PC-3 (cell line): ENCODE measurements at regions not wholly inside any gene's neighbourhood (a gene's known extent, or its start where the extent isn't known, plus 50 kb on each side); places are given as distances from the start of the nearest gene placed in this dataset.

ENCODE experiments used
- ATAC-seq: fragments of 200-7000 bp; cut with Tn5 transposase; 2 replicates; pipeline ENCODE4 v1.9.1; 2020; ENCODE audit warnings: mild to moderate bottlenecking, moderate library complexity
- BruUV-seq: library from RNA; stranded (reverse); fragments of 400-500 nt; replicated peaks from 2 replicates; lab custom pipeline; 2021; lab: Mats Ljungman, UMichigan
- CTCF ChIA-PET: fragments of 300-600 bp; sonication (Branson Sonifier 250); formaldehyde crosslinking; loops from one replicate; lab custom pipeline; 2022; ENCODE audit warnings: antibody characterized with exemption; lab: Charles Lee
- POLR2A ChIA-PET: fragments of 300-600 bp; sonication (Branson Sonifier 250); formaldehyde crosslinking; loops from one replicate; lab custom pipeline; 2022; ENCODE audit warnings: antibody characterized with exemption; ENCODE audit not compliant: unreplicated experiment; lab: Charles Lee
- DNase-seq: peaks from one replicate; pipeline ENCODE4 v3.0.0-alpha.2; 2015
- H2AFZ ChIP-seq: fragments of 300-600 bp; sonication (generic); 2 replicates; pipeline ENCODE4 v1.6.0; 2016; ENCODE audit warnings: antibody characterized with exemption, low read length
- H3F3A ChIP-seq: fragments of 300-600 bp; sonication (generic); one replicate; pipeline ENCODE4 v1.6.0; 2017; ENCODE audit warnings: antibody characterized with exemption, low read length, control low read depth, mild to moderate bottlenecking; ENCODE audit not compliant: unreplicated experiment
- H3K27ac ChIP-seq: fragments of 300-600 bp; sonication (generic); 2 replicates; pipeline ENCODE4 v1.5.1; 2016; ENCODE audit warnings: mild to moderate bottlenecking, low read length
- H3K27me3 ChIP-seq: fragments of 300-600 bp; sonication (generic); 2 replicates; pipeline ENCODE4 v1.6.1; 2016; ENCODE audit warnings: low read length, mixed read lengths
- H3K36me3 ChIP-seq: fragments of 300-600 bp; sonication (generic); 2 replicates; pipeline ENCODE4 v1.6.1; 2016; ENCODE audit warnings: low read depth, mixed run types, low read length, mixed read lengths
- H3K4me1 ChIP-seq: fragments of 300-600 bp; sonication (generic); 2 replicates; pipeline ENCODE4 v1.5.1; 2016; ENCODE audit warnings: low read length; ENCODE audit not compliant: insufficient read depth
- H3K4me2 ChIP-seq: fragments of 300-600 bp; sonication (generic); 2 replicates; pipeline ENCODE4 v1.6.0; 2016; ENCODE audit warnings: low read length
- H3K4me3 ChIP-seq: fragments of 300-600 bp; sonication (generic); 2 replicates; pipeline ENCODE4 v1.5.1; 2016; ENCODE audit warnings: mild to moderate bottlenecking, low read length, mixed read lengths
- H3K79me2 ChIP-seq: fragments of 300-600 bp; sonication (generic); 2 replicates; pipeline ENCODE4 v1.6.1; 2017; ENCODE audit warnings: low read length, mixed read lengths
- H3K9ac ChIP-seq: fragments of 300-600 bp; sonication (generic); 2 replicates; pipeline ENCODE4 v1.6.0; 2016; ENCODE audit warnings: mild to moderate bottlenecking, low read length
- H3K9me2 ChIP-seq: fragments of 300-600 bp; sonication (generic); replicated peaks from 2 replicates; pipeline ENCODE4 v1.6.1; 2016; ENCODE audit warnings: mixed run types, low read length, mixed read lengths
- H3K9me3 ChIP-seq: fragments of 300-600 bp; sonication (generic); 2 replicates; pipeline ENCODE4 v1.6.1; 2016; ENCODE audit warnings: low read length, mixed read lengths
- H4K20me1 ChIP-seq: fragments of 300-600 bp; sonication (generic); 2 replicates; pipeline ENCODE4 v1.6.1; 2016; ENCODE audit warnings: low read length, mixed read lengths
- EZH2 ChIP-seq: fragments of 300-600 bp; sonication (generic); IDR thresholded peaks from one replicate; pipeline ENCODE4 v1.6.1; 2017; ENCODE audit warnings: antibody characterized with exemption, mild to moderate bottlenecking, low read length; ENCODE audit not compliant: unreplicated experiment
- EZH2phosphoT487 ChIP-seq: fragments of 300-600 bp; sonication (generic); IDR thresholded peaks from 2 replicates; pipeline ENCODE4 v1.6.1; 2018; ENCODE audit warnings: mild to moderate bottlenecking, antibody characterized with exemption, low read length, borderline replicate concordance
- intact Hi-C: fragments of 100-400 bp; cut with micrococcal nuclease; formaldehyde crosslinking; loops from 2 replicates; pipeline ENCODE4 v1.9.0; 2023
- TF ChIP-seq, protein P1 (sequence below): fragments of 300-600 bp; sonication (generic); conservative IDR thresholded peaks from 2 replicates; pipeline ENCODE4 v1.5.1; 2017; ENCODE audit warnings: antibody characterized with exemption, low read depth, mild to moderate bottlenecking, low read length

DNA sequence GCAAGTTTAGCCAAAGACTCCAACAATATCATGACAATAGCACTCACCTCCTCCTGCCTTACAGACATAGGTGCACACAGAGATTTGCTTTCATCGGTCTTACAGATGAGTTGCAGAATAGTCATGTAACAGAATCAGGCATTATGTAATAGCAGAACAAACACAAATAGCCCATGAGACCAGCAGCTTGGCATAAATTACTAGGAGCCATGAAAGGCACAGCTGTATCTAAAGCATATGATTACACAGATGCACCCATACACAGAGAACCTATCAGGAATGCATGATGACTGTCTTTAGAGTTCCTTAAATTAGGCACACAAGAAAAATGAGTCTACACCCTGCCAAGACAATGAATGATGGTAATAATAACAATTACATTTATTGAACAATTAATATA lies 342.0 kb upstream of the XYLT1 start:
- POLR2A ChIA-PET, result no interaction called here
- no peaks in the 10 kb centered on the region for H3F3A ChIP-seq
- no peaks in the 10 kb centered on the region for H4K20me1 ChIP-seq
- no peaks in the 10 kb centered on the region for H3K9me3 ChIP-seq
- no peaks in the 10 kb centered on the region for H3K36me3 ChIP-seq
- BruUV-seq, result no TSS peak
- no peaks in the 10 kb centered on the region for H3K79me2 ChIP-seq
- ATAC-seq (no peak), DNase-seq (no peak)
- no peak overlapping the region for H3K4me3 ChIP-seq
- CTCF ChIA-PET, result no interaction called here
- H3K4me1 ChIP-seq, result no peaks in the 10 kb centered on the region
- H3K4me2 ChIP-seq, result no peak overlapping the region
- TF ChIP-seq EZH2phosphoT487 (no peak), EZH2 (no peak)
- TF ChIP-seq, protein P1, sequence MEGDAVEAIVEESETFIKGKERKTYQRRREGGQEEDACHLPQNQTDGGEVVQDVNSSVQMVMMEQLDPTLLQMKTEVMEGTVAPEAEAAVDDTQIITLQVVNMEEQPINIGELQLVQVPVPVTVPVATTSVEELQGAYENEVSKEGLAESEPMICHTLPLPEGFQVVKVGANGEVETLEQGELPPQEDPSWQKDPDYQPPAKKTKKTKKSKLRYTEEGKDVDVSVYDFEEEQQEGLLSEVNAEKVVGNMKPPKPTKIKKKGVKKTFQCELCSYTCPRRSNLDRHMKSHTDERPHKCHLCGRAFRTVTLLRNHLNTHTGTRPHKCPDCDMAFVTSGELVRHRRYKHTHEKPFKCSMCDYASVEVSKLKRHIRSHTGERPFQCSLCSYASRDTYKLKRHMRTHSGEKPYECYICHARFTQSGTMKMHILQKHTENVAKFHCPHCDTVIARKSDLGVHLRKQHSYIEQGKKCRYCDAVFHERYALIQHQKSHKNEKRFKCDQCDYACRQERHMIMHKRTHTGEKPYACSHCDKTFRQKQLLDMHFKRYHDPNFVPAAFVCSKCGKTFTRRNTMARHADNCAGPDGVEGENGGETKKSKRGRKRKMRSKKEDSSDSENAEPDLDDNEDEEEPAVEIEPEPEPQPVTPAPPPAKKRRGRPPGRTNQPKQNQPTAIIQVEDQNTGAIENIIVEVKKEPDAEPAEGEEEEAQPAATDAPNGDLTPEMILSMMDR, result no peak
- H2AFZ ChIP-seq, result no peak overlapping the region
- intact Hi-C loops, result no loop called here
- H3K9me2 ChIP-seq, result no peaks in the 10 kb centered on the region
- no peak overlapping the region for H3K27ac ChIP-seq
- H3K9ac ChIP-seq, result no peak overlapping the region
- no peaks in the 10 kb centered on the region for H3K27me3 ChIP-seq

DNA sequence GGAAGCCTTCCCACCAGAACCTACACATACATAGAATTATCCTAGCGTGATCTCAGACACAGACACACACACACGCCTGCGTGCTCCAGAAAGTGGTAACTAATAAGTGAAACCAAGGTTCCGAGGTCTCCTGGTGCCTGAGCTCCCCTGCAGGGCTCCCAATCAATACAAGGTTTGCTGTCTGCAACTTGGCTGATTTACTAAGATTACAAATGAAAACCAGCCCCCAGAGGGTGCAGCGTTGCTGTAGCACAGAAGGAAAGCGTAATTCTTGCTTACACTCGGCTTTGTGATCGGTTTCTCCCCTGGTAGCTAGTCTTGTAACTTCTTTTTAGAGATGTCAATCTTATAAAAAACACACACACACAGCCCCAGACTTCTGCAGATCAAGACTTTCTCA lies 334.1 kb upstream of the XYLT1 start:
- ATAC-seq (no peak), DNase-seq (no peak)
- no peaks in the 10 kb centered on the region for H3F3A ChIP-seq
- H3K27ac ChIP-seq, result no peak overlapping the region
- no peaks in the 10 kb centered on the region for H4K20me1 ChIP-seq
- H3K36me3 ChIP-seq, result no peaks in the 10 kb centered on the region
- H3K4me3 ChIP-seq, result no peak overlapping the region
- no peak overlapping the region for H3K4me2 ChIP-seq
- TF ChIP-seq EZH2phosphoT487 (no peak), EZH2 (no peak)
- TF ChIP-seq, protein P1, result no peak
- intact Hi-C loops, result no loop called here
- no peaks in the 10 kb centered on the region for H3K79me2 ChIP-seq
- H3K9me2 ChIP-seq, result no peaks in the 10 kb centered on the region
- H3K9me3 ChIP-seq, result no peaks in the 10 kb centered on the region
- H3K27me3 ChIP-seq, result no peaks in the 10 kb centered on the region
- H3K4me1 ChIP-seq, result no peaks in the 10 kb centered on the region
- POLR2A ChIA-PET, result no interaction called here
- no TSS peak for BruUV-seq
- CTCF ChIA-PET, result no interaction called here
- no peak overlapping the region for H3K9ac ChIP-seq
- no peak overlapping the region for H2AFZ ChIP-seq

DNA sequence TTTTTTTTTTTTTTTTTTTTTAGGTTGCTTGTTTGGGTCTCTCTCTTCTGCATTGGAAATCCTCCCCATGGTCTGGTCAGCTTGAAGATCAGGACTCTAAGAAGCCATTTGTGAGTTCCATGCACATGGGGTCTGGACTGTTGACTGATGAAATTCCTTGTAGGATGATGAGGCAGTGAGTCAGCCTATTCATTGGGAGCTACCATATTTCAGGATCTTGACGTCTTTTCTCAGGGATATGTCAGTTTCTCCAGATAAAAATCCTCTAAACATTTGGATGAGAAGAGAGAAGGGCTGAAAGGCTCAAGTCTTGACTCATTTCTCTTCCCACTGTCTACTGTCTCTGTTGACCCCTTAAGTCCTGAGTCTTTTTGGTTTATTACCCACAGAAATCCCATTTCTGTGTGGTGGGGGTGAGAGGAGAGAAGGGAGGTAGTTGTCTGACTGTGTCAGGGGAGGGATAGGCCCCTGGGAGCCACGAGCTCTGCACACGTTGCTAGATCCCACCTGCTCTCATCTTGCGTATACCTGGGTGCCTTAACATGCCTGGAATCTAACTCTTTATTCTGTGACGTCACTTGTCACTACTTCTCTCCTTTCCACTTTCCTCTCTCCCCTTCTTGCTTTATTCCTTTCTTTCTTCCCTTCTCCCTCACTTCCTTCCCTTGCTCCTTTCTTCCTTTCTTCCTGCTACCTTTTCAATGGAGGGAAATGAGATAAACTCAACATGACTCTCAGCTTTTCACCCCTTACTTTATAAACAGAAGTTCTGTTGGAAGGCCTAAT lies 333.1 kb upstream of the XYLT1 start:
- Histone ChIP-seq H3K36me3 (no peaks in the 10 kb centered on the region), H4K20me1 (no peaks in the 10 kb centered on the region), H3K4me3 (no peak overlapping the region), H3K79me2 (no peaks in the 10 kb centered on the region), H3K27me3 (no peaks in the 10 kb centered on the region), H2AFZ (no peak overlapping the region), H3K9me3 (no peaks in the 10 kb centered on the region), H3F3A (no peaks in the 10 kb centered on the region), H3K4me1 (no peaks in the 10 kb centered on the region), H3K4me2 (no peak overlapping the region), H3K9me2 (no peaks in the 10 kb centered on the region), H3K9ac (no peak overlapping the region), H3K27ac (no peak overlapping the region)
- CTCF ChIA-PET, result no interaction called here
- ATAC-seq, result no peak
- no TSS peak for BruUV-seq
- no peak for TF ChIP-seq EZH2phosphoT487
- no peak for TF ChIP-seq EZH2
- TF ChIP-seq, protein P1, result no peak
- no peak for DNase-seq
- intact Hi-C loops, result no loop called here
- POLR2A ChIA-PET, result no interaction called here
